Stimulated activated CD4-positive, alpha-beta T cell treated with anti-CD3 and anti-CD28 coated beads, Interleukin-4, amount 100 ng/mL, for 24 hours (primary cell): ENCODE measurements at regions not wholly inside any gene's neighbourhood (a gene's known extent, or its start where the extent isn't known, plus 50 kb on each side); places are given as distances from the start of the nearest gene placed in this dataset.

Experiments used
- DNase-seq: peaks from one replicate; pipeline ENCODE4 v3.0.0-alpha.2; 2020

DNA sequence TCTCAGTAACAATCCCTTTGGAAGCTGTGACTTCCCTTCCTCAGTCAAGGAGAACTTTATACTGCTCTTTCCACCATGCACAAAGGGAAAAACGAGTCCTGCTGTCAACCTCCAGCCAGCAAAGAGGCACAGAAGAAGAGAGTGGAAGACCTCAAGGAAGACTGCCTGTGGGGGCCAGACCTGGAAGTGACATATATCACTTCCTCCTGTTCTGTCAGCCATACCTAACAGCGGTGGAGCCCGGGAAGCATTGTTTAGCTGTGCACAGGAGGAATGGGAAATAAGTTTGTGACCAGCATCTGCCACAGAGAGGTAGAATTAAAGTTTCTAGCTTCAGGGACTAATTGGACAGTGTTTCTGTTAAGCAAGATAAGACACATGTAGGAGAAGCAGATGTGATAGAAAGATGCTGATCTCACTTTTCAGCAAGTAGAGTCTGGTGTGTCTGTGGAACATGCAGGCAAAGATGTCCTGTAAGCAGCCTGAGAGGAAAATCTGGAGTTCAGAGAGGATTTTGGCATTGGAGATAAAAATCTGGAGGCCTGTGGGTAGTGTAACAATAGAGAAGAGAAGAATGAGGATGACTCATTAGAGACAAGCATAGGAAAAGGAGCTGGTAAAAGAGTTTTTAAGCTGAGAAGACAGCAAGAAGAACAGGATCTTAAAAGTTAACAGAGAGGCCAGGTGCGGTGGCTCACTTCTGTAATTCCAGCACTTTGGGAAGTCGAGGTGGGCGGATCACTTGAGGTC, 141.6 kb upstream of the CPSF6 start:
- DNase-seq = no peak

- no peak for DNase-seq
Measured at GRCh38 chr12:69099201-69099837, 140.1 kb upstream of the CPSF6 start.

- no peak for DNase-seq
Measured at GRCh38 chr12:69101505-69101904, 137.9 kb upstream of the CPSF6 start.

DNA sequence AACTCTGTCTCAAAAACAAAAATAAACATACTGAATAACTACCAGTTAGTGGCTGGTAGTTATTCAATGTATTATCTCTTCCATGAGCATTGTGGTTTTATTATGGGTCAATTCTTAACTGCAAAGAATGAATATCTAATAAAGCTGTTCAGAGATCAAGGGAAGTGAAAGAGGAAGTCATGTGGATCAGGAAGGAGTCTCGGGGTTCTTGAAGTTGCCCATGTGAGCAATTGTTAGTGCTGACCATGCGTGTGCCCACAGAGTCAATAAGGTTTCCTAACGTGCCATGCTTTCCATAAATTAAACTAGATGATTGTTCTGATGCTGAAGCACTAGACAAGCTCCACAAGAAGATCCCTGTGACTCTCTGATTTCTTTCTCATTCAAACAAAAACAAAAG, 136.5 kb upstream of the CPSF6 start:
- no peak for DNase-seq

DNA sequence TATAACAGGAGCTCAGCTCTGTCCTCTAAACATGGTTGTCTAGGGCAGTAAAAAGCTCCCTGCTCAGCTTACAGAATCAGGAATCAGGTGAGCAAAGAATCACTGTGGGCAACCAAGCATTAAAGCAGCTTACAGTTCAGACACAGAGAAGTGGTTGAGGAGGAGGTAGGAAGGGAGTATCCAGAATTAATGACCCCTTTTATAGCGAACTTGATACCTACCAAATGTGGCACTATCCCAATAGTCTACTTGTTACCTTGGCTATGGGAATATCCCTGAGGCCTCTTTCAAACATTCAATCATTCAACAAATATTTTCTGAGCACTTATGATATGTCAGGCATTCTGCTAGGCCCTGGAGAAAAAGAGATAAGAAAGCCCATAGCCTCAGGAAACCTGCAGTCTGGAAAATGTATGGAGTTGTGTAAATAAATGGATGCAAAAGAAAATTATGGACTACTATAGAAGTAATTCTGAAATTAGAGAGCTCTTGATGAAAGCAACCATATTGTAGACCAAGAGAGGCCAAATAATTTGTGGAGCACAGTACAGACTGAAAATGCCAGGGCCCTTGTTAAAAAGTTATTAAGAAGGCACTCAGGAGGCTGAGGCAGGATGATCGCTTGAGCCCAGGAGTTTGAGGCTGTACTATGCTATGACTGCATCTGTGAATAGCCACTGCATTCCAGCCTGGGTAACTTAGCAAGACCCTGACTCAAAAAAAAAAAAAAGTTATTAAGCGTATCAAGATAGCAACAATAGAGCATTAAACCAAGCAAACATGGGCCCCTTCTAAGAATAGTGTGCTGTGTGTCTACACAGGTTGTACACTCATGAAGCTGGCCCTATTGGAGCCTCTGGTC, 134.0 kb upstream of the CPSF6 start:
- no peak for DNase-seq

- no peak for DNase-seq
Measured at GRCh38 chr12:69106482-69107118, 132.8 kb upstream of the CPSF6 start.

- no peak for DNase-seq
Measured at GRCh38 chr12:69107541-69107940, 131.8 kb upstream of the CPSF6 start.

GRCh38 chr12:69108037-69108436, 131.3 kb upstream of the CPSF6 start:
- DNase-seq = no peak

GRCh38 chr12:69112616-69113015, 126.8 kb upstream of the CPSF6 start:
- no peak for DNase-seq

DNA sequence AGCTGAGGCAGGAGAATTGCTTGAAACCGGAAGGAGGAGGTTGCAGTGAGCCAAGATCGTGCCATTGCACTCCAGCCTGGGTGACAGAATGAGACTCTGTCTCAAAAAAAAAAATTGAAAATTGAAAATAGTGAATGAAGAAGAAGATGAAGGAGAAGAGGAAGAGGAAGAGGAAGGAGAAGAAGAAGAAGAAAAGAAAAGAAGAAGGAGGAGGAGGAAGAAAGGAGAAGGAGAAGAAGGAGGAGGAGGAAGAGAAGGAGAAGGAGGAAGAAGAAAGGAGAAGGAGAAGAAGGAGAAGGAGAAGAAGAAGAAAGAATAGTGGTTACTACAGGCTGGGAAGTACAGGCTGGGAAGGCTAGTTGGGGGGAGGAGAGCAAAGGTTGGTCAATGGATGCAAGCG, 124.3 kb upstream of the CPSF6 start:
- DNase-seq = no peak

DNA sequence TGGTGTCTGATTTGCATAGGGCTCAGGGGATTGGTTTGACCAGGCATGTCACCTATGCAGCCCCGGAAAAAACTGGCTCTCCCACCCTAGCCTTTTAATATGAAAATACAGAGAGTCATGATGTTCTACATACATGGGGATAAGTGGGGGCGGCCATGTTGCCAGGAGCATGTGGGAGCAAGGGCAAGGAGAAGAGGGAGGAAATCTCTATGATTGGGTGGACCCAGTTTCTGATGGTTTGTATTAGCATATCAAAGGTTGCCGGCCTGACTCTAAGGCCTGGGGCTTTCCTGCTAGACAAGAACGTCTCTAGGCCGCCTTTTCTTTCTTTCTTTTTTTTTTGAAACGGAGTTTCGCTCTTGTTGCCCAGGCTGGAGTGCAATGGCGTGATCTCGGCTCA, 123.4 kb upstream of the CPSF6 start:
- DNase-seq = no peak

GRCh38 chr12:69117566-69118266, 121.7 kb upstream of the CPSF6 start:
- no peak for DNase-seq

DNA sequence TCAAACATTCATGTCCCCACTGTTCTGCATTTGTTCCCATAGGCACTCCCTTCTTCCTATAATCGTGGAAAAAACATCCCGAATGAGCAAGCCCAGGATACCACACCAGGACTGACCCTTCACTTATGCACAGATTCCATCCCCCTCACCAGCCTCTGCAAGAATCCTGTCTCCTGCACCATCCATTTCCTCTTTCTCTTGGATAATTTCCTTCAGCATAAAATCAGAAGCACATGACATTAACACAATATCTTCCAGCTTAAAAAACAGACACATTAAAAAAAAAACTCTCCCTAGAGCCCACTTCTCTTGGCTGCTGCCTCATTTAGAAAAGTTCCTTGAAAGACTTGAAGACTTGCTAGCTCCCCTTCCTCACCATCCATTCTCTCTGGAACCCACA, 120.9 kb upstream of the CPSF6 start:
- no peak for DNase-seq

GRCh38 chr12:69119770-69120169, 119.6 kb upstream of the CPSF6 start:
- DNase-seq = no peak

GRCh38 chr12:69120354-69120753, 119.0 kb upstream of the CPSF6 start:
- no peak for DNase-seq

DNA sequence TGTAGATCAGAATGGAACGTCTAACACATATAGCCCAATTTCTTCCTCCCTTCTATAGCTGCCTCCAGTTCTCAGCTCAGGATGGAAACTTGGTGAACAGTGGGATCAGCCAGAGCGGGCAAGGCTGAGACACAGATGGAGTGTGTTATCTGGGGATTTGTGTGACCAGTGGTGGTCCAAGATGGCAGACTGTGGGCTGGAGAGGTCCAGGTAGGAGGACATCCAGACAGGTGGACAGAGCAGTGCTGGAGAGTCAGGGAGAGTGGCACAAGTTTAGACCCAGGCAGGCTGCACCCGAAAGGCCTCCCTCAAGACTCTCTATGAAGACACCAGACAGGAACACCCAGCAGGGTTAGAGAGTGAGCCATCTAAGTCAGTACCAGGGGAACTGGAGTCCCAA, 116.1 kb upstream of the CPSF6 start:
- no peak for DNase-seq

- no peak for DNase-seq
Measured at GRCh38 chr12:69123919-69124638, 115.3 kb upstream of the CPSF6 start.

DNA sequence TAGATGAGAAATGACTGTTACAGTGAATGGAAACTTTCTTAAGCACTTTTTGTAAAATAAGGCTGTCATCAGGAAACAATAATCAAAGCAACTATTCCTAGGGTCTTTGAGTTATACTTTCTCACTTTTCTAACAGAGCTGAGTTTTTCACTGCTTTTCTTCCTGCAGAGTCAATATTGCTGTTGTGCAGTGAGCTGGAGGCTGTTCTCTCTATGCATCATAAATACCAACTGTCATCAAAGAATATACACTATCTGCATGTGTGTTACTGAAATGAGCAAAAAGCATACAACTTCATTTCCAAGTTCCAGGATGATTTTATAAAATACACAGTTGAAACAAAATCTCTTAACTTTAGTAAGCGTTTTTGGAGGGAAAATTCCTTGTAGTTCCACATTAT, 110.4 kb upstream of the CPSF6 start:
- no peak for DNase-seq

DNA sequence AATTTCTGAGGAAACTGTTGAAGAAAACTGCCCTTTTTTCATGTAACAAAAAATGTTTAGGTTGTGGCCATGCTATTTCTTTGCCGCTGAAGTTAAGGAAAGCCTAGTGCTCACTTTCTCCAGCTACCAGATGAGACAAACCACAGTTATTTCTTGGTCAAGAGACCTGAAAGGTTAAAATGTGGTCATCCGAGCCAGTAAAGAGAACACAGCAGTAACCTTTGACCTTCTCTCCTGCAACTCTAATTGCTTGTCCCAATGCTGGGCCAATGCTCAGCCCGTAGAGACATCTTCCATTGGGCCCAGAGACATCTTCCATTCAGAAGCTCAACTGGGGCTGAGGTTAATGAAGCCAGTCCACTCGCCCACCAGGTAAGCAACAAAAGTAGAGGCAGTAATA, 109.8 kb upstream of the CPSF6 start:
- no peak for DNase-seq

DNA sequence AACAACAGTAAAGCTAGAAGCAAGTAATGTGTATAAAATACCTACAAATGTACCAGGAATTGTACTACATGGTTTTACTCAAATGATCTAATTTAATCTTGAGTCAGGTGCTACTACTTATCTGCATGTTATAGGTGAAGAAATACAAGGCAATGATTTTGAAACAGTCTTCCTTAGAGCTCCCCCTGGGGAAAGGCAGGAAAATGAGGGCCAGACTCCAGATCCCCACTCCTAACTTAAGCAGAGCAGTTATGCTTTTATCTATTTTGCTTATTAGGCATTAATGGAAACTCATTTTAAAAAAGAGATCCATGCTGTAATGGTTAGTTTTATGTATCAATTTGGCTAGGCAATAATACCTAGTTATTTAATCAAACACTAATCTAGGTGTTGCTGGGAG, 109.3 kb upstream of the CPSF6 start:
- no peak for DNase-seq

DNA sequence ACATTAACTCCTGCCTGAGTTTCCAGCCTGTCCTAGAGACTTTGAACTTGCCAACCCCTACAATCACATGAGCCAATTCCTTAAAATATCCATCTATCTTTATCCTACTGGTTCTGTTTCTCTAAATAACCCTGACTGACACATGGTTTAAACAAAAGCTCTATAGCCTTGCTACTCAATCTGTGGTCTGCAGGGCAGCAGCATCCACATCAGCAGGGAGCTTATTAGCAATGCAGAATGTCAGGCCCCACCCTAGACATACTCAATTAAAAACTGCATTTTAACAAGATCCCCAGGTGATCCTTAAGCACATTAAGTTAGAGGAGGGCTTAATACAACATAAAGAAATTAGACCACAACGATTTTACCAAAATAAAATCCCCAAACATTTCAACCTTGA, 108.3 kb upstream of the CPSF6 start:
- no peak for DNase-seq
